Adrenal gland (tissue), 5 donors: ENCODE measurements at regions not wholly inside any gene's neighbourhood (a gene's known extent, or its start where the extent isn't known, plus 50 kb on each side); places are given as distances from the start of the nearest gene placed in this dataset.

Experiments used
- CTCF ChIP-seq, 6 experiments: fragments of 450-650 bp in 4 of 6; fragments of 200-600 bp in 2 of 6; sonication (generic) in 1 of 6; IDR thresholded peaks; 1 replicate in 5 of 6; 2 replicates in 1 of 6; pipeline versions ENCODE4 v1.5.1 to v1.8.0; 2016 to 2021; ENCODE audit warnings: antibody characterized with exemption in 6 of 6, mild to moderate bottlenecking in 2 of 6, moderate library complexity in 1 of 6
- POLR2A ChIP-seq, 2 donors: fragments of 450-650 bp; IDR thresholded peaks; one replicate each; pipeline ENCODE4 v1.6.1; 2017; ENCODE audit warnings: antibody characterized with exemption in 2 of 2, mild to moderate bottlenecking in 2 of 2, moderate library complexity in 1 of 2
- donor health status: DM: no; HTN: no; CAD: no.

GRCh38 chr3:73759297-73759711 lies 134.6 kb upstream of the PDZRN3 start:
- TF ChIP-seq CTCF (IDR thresholded peaks at IDR 0.05) (no peak), POLR2A (IDR thresholded peaks at IDR 0.05) (no peak)
